Fibroblast of lung (primary cell): ENCODE measurements at regions not wholly inside any gene's neighbourhood (a gene's known extent, or its start where the extent isn't known, plus 50 kb on each side); places are given as distances from the start of the nearest gene placed in this dataset.
A peak's percentile ranks its signal among the peaks of the same experiment; 100 is the strongest.

ENCODE experiments used
- DNase-seq, 2 donors: peaks; one replicate each; pipeline versions ENCODE4 v3.0.0 to v3.0.0-alpha.2; 2010; ENCODE audit warnings: low read depth in 2 of 2
- H2AFZ ChIP-seq: 2 replicates; pipeline ENCODE4 v1.5.1; 2012; ENCODE audit warnings: low read length, control low read depth, inconsistent platforms
- H3K27ac ChIP-seq: 2 replicates; pipeline ENCODE4 v1.5.1; 2011; ENCODE audit warnings: low read length, control low read depth; ENCODE audit not compliant: insufficient read depth
- H3K27me3 ChIP-seq: 2 replicates; pipeline ENCODE4 v1.5.1; 2011; ENCODE audit warnings: mild to moderate bottlenecking, low read length; ENCODE audit not compliant: control insufficient read depth, insufficient read depth
- H3K36me3 ChIP-seq: 2 replicates; pipeline ENCODE4 v1.5.1; 2011; ENCODE audit warnings: low read length; ENCODE audit not compliant: control insufficient read depth, insufficient read depth
- H3K4me1 ChIP-seq: 2 replicates; pipeline ENCODE4 v1.5.1; 2011; ENCODE audit warnings: low read length; ENCODE audit not compliant: control insufficient read depth, insufficient read depth; ENCODE audit errors: extremely low read depth
- H3K4me2 ChIP-seq: 2 replicates; pipeline ENCODE4 v1.5.1; 2011; ENCODE audit warnings: low read length, control low read depth; ENCODE audit not compliant: insufficient read depth; ENCODE audit errors: extremely low read depth
- H3K4me3 ChIP-seq, 4 experiments: fragments of 200-600 bp in 1 of 4; sonication (generic) in 1 of 4; replicated peaks in 1 of 4; 2 replicates each; pipeline ENCODE4 v1.5.1; 2011 to 2016; ENCODE audit warnings: low read length in 4 of 4, low read depth in 3 of 4, mild to moderate bottlenecking in 3 of 4, control low read depth in 2 of 4, inconsistent platforms in 1 of 4, mixed read lengths in 1 of 4; ENCODE audit not compliant: insufficient read depth in 1 of 4; ENCODE audit errors: control extremely low read depth in 1 of 4
- H3K79me2 ChIP-seq: 2 replicates; pipeline ENCODE4 v1.5.1; 2012; ENCODE audit warnings: mild to moderate bottlenecking, low read length, inconsistent platforms; ENCODE audit not compliant: control insufficient read depth, insufficient read depth
- H3K9ac ChIP-seq: 2 replicates; pipeline ENCODE4 v1.5.1; 2011; ENCODE audit warnings: mild to moderate bottlenecking, low read length, control low read depth; ENCODE audit not compliant: insufficient read depth
- H3K9me3 ChIP-seq: 2 replicates; pipeline ENCODE4 v1.5.1; 2012; ENCODE audit warnings: low read depth, low read length; ENCODE audit not compliant: control insufficient read depth, insufficient read depth
- H4K20me1 ChIP-seq: 2 replicates; pipeline ENCODE4 v1.5.1; 2011; ENCODE audit warnings: low read length; ENCODE audit not compliant: control insufficient read depth, insufficient read depth; ENCODE audit errors: extremely low read depth
- CTCF ChIP-seq, 2 donors: IDR thresholded peaks in 1 of 2; conservative IDR thresholded peaks in 1 of 2; 1 replicate in 1 of 2; 2 replicates in 1 of 2; pipeline ENCODE4 v1.5.1; 2011 to 2012; ENCODE audit warnings: low read length in 2 of 2, control low read depth in 1 of 2, inconsistent platforms in 1 of 2, low read depth in 1 of 2, mild to moderate bottlenecking in 1 of 2
- EZH2 ChIP-seq: IDR thresholded peaks from 2 replicates; pipeline ENCODE4 v1.5.1; 2012; ENCODE audit warnings: low read length, control low read depth, mild to moderate bottlenecking; ENCODE audit errors: missing control alignments

- no peak overlapping the region for H3K4me3 ChIP-seq
- no peak overlapping the region for H3K4me2 ChIP-seq
- no peaks in the 10 kb centered on the region for H3K36me3 ChIP-seq
- no peaks in the 10 kb centered on the region for H3K27me3 ChIP-seq
- H3K9me3 ChIP-seq = no peaks in the 10 kb centered on the region
- DNase-seq = peak in 1 of 2 donors; percentile 6
- H3K79me2 ChIP-seq = no peaks in the 10 kb centered on the region
- TF ChIP-seq CTCF (conservative IDR thresholded peaks at IDR 0.05 in 1 of 2, IDR thresholded peaks at IDR 0.05 in 1 of 2; ENCODE audit: low read depth in 1 of 2, low read length in 2 of 2) = no peak
- TF ChIP-seq EZH2 = no peak
- H3K4me1 ChIP-seq = no peaks in the 10 kb centered on the region
- no peak overlapping the region for H2AFZ ChIP-seq
- H3K9ac ChIP-seq = no peak overlapping the region
- H3K27ac ChIP-seq = no peak overlapping the region
- H4K20me1 ChIP-seq = no peaks in the 10 kb centered on the region
Measured at GRCh38 chr6:145241721-145242120, 493.6 kb downstream of the EPM2A start.

GRCh38 chr6:145244349-145245100 is 490.8 kb downstream of the EPM2A start:
- Histone ChIP-seq H3K4me1 (no peaks in the 10 kb centered on the region), H3K27me3 (no peaks in the 10 kb centered on the region), H3K9ac (no peak overlapping the region), H3K4me3 (no peak overlapping the region), H3K36me3 (no peaks in the 10 kb centered on the region), H4K20me1 (no peaks in the 10 kb centered on the region), H2AFZ (no peak overlapping the region), H3K79me2 (no peaks in the 10 kb centered on the region), H3K27ac (no peak overlapping the region), H3K9me3 (no peaks in the 10 kb centered on the region), H3K4me2 (no peak overlapping the region)
- DNase-seq = peak in 1 of 2 donors; percentile 37
- TF ChIP-seq CTCF (conservative IDR thresholded peaks at IDR 0.05 in 1 of 2, IDR thresholded peaks at IDR 0.05 in 1 of 2; ENCODE audit: low read depth in 1 of 2, low read length in 2 of 2) (no peak), EZH2 (no peak)

DNA sequence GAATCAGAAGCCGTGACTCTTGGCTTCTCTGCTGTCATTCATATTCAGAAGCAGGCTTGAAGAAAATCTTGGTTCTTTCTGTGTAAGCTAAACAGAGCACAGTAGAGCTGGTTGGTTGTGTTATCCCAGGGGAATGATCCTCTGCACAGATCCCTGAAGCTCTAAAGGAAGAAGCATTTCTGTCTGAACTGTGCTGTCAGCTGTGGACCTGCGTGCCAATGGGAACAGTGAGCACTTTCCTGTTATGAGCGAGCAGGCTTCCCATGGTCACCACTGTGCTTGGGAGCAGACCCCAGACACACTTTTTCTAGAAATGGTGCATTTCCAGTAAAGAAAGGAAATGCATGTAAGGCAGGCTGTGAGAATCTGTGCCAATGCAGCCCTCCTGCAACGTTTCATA is 490.2 kb downstream of the EPM2A start:
- no peaks in the 10 kb centered on the region for H3K9me3 ChIP-seq
- H3K36me3 ChIP-seq = no peaks in the 10 kb centered on the region
- DNase-seq = peak; percentile 11 to 37
- H3K27me3 ChIP-seq = no peaks in the 10 kb centered on the region
- H3K4me1 ChIP-seq = no peaks in the 10 kb centered on the region
- no peak overlapping the region for H3K27ac ChIP-seq
- H4K20me1 ChIP-seq = no peaks in the 10 kb centered on the region
- H3K4me3 ChIP-seq = no peak overlapping the region
- no peaks in the 10 kb centered on the region for H3K79me2 ChIP-seq
- H3K4me2 ChIP-seq = no peak overlapping the region
- no peak overlapping the region for H2AFZ ChIP-seq
- TF ChIP-seq CTCF (conservative IDR thresholded peaks at IDR 0.05 in 1 of 2, IDR thresholded peaks at IDR 0.05 in 1 of 2; ENCODE audit: low read depth in 1 of 2, low read length in 2 of 2) (no peak), EZH2 (no peak)
- H3K9ac ChIP-seq = no peak overlapping the region
